ENCODE measurements at regions not wholly inside any gene's neighbourhood (a gene's known extent, or its start where the extent isn't known, plus 50 kb on each side); places are given as distances from the start of the nearest gene placed in this dataset.

DNA sequence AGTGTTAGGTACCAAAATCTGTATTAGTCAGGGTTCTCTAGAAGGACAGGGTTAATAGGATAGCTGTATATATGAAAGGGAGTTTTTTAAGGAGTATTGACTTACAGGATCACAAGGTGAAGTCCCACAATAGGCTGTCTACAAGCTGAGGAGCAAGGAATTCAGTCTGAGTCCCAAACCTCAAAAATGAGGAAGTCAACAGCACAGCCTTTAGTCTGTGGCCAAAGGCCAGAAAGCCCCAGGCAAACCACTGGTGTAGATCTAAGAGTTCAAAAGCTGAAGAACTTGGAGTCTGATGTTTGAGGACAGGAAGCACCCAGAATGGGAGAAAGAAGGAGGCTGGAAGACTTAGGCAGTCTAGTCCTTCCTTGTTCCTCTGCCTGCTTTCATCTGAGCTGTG, 487.5 kb upstream of the CHRM3 start:
- POLR2A ChIA-PET: no interaction called here
- Histone ChIP-seq H3K36me3 (ENCODE audit: insufficient read depth, low read length) (no peaks in the 10 kb centered on the region), H3K4me1 (ENCODE audit: insufficient read depth, low read length) (no peaks in the 10 kb centered on the region), H3K9me3 (ENCODE audit: low read length) (no peaks in the 10 kb centered on the region), H3K27ac (ENCODE audit: low read depth, low read length) (no peak overlapping the region), H3K4me3 (ENCODE audit: low read length) (no peak overlapping the region), H3K27me3 (ENCODE audit: insufficient read depth, low read length, poor library complexity, severe bottlenecking) (no peaks in the 10 kb centered on the region)
- H3K4me1 Mint-ChIP-seq: no peaks in the 10 kb centered on the region
- H3K9me3 Mint-ChIP-seq: peaks cover 13 to 43% (median 23%) of the 10 kb centered on the region in 5 donors
- CTCF ChIA-PET: no interaction called here
- H3K27me3 Mint-ChIP-seq: no peaks in the 10 kb centered on the region
- no peak for DNase-seq
- H3K27ac Mint-ChIP-seq: no peak overlapping the region
- H3K36me3 Mint-ChIP-seq: peaks cover 0 to 3% (median 0%) of the 10 kb centered on the region in 3 donors
- no peak overlapping the region for H3K4me3 Mint-ChIP-seq

DNA sequence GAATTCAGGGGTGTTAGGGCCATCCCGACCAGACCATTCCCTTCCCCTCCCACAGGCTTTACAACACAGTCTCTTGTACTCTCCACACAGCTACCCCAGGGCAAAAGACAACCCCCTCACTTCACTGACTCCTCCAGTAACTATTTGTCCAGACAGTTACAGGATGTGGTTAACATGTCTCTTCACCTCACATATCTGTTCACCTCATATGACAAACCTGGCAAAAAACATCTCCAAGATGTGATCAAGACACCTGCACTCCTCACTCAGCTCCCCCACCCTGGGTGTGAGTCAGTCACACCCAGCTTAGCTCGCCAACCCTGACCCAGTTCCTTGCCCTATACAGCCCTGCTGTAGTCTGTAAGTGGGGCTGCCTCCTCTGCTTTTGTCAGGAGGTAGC, 490.5 kb upstream of the CHRM3 start:
- no peaks in the 10 kb centered on the region for H3K4me1 Mint-ChIP-seq
- DNase-seq: no peak
- POLR2A ChIA-PET: no interaction called here

DNA sequence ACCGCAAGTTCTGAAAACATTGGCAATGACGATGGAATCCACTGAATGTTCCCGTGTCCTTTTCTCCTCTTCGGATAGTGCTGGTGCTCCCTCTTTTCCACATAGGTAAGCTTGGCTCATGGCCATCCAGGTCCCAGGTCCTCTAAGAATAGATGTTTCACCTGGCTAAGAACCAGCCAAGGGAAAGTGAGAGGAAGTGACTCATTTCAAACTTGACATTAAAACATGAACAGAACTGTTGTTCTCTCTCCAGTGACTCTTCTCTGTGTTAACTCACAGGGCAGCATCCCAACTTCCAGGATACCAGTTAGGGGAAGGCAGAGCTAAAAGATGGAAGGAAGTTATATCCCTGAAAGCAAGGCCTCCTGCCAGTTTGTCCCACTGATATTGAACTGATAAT, 493.8 kb upstream of the CHRM3 start:
- Histone ChIP-seq H3K4me3 (ENCODE audit: low read length) (no peak overlapping the region), H3K9me3 (ENCODE audit: low read length) (no peaks in the 10 kb centered on the region), H3K36me3 (ENCODE audit: insufficient read depth, low read length) (no peaks in the 10 kb centered on the region), H3K27ac (ENCODE audit: low read depth, low read length) (no peak overlapping the region), H3K27me3 (ENCODE audit: insufficient read depth, low read length, poor library complexity, severe bottlenecking) (no peaks in the 10 kb centered on the region), H3K4me1 (ENCODE audit: insufficient read depth, low read length) (no peaks in the 10 kb centered on the region)
- Mint-ChIP-seq H3K4me3 (no peak overlapping the region), H3K4me1 (no peaks in the 10 kb centered on the region), H3K9me3 (peaks cover 1 to 15% (median 8%) of the 10 kb centered on the region in 5 donors), H3K36me3 (no peaks in the 10 kb centered on the region), H3K27me3 (no peaks in the 10 kb centered on the region), H3K27ac (no peak overlapping the region)
- CTCF ChIA-PET: no interaction called here
- DNase-seq: no peak
- POLR2A ChIA-PET: no interaction called here

More for the DNA sequence above, 490.5 kb upstream of the CHRM3 start:
- Histone ChIP-seq H3K27ac (ENCODE audit: low read depth, low read length) (no peak overlapping the region), H3K36me3 (ENCODE audit: insufficient read depth, low read length) (no peaks in the 10 kb centered on the region), H3K9me3 (ENCODE audit: low read length) (no peaks in the 10 kb centered on the region), H3K4me1 (ENCODE audit: insufficient read depth, low read length) (no peaks in the 10 kb centered on the region), H3K4me3 (ENCODE audit: low read length) (no peak overlapping the region), H3K27me3 (ENCODE audit: insufficient read depth, low read length, poor library complexity, severe bottlenecking) (no peaks in the 10 kb centered on the region)
- no peaks in the 10 kb centered on the region for H3K27me3 Mint-ChIP-seq
- no peak overlapping the region for H3K27ac Mint-ChIP-seq
- H3K9me3 Mint-ChIP-seq: peaks cover 6 to 28% (median 8%) of the 10 kb centered on the region in 5 donors
- CTCF ChIA-PET: no interaction called here
- H3K4me3 Mint-ChIP-seq: no peak overlapping the region
- no peaks in the 10 kb centered on the region for H3K36me3 Mint-ChIP-seq

DNA sequence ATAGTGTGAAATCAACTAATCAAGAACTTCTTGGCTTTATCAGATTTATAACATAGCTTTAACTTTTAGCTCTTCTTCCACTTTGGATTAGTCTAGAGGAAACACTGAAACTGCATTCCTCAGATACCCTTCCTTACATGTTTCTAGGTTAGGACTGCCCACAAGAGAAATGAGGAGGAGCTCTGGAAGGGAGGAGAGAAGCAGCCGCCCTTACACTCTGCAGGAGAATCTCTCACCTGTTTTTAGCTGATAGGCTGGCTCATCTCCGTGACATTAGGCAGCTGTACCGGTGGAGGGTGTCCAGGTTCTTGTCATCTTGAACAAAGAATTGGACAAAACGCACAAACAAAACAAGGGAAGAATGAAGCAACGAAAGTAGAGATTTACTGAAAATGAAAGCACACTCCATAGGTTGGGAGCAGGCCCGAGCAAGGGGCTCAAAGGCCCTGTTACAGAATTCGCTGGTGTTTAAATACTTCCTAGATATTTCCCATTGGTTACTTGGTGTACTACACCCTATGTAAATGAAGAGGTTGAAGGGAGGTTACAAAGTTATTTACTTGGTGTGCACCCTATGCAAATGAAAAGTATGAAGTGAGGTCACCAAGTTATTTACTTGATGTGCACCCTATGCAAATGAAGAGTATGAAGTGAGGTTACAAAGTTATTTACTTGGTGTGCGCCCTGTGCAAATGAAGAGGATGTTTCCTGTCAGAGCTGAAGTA, 524.9 kb upstream of the CHRM3 start:
- H3K27ac Mint-ChIP-seq: no peak overlapping the region
- Histone ChIP-seq H3K36me3 (ENCODE audit: insufficient read depth, low read length) (no peaks in the 10 kb centered on the region), H3K4me1 (ENCODE audit: insufficient read depth, low read length) (no peaks in the 10 kb centered on the region), H3K27me3 (ENCODE audit: insufficient read depth, low read length, poor library complexity, severe bottlenecking) (no peaks in the 10 kb centered on the region), H3K27ac (ENCODE audit: low read depth, low read length) (no peak overlapping the region), H3K9me3 (ENCODE audit: low read length) (no peaks in the 10 kb centered on the region), H3K4me3 (ENCODE audit: low read length) (no peak overlapping the region)
- no peaks in the 10 kb centered on the region for H3K36me3 Mint-ChIP-seq
- H3K4me3 Mint-ChIP-seq: no peak overlapping the region
- H3K4me1 Mint-ChIP-seq: no peaks in the 10 kb centered on the region
- H3K27me3 Mint-ChIP-seq: no peaks in the 10 kb centered on the region
- ChIA-PET CTCF (no interaction called here), POLR2A (no interaction called here)
- H3K9me3 Mint-ChIP-seq: peaks cover 5 to 26% (median 8%) of the 10 kb centered on the region in 5 donors
- DNase-seq: no peak

DNA sequence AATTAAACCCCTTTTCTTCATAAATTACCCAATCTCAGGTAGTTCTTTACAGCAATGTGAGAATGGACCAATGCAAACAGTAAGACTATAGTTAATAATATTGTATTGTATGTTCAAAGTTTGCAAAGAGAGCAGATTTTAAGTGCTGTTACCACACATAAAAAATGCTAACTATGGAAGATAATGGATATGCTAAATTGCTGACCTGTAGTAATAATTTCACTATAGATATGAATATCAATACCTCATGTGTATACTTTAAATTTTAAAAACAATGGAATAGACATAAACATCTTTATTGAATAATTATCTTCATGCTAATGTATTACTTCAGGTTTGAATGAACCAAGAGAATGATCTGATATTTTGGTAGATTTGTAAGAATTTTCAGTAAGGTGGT, 552.4 kb upstream of the CHRM3 start:
- Histone ChIP-seq H3K9me3 (ENCODE audit: low read length) (no peaks in the 10 kb centered on the region), H3K27ac (ENCODE audit: low read depth, low read length) (no peak overlapping the region), H3K4me3 (ENCODE audit: low read length) (no peak overlapping the region), H3K27me3 (ENCODE audit: insufficient read depth, low read length, poor library complexity, severe bottlenecking) (no peaks in the 10 kb centered on the region), H3K4me1 (ENCODE audit: insufficient read depth, low read length) (no peaks in the 10 kb centered on the region), H3K36me3 (ENCODE audit: insufficient read depth, low read length) (no peaks in the 10 kb centered on the region)
- POLR2A ChIA-PET: no interaction called here
- no peak overlapping the region for H3K27ac Mint-ChIP-seq
- no peak for DNase-seq
- H3K4me1 Mint-ChIP-seq: no peaks in the 10 kb centered on the region
- no peak overlapping the region for H3K4me3 Mint-ChIP-seq
- peaks cover 9 to 18% (median 14%) of the 10 kb centered on the region in 5 donors for H3K9me3 Mint-ChIP-seq
- CTCF ChIA-PET: no interaction called here
- no peaks in the 10 kb centered on the region for H3K27me3 Mint-ChIP-seq
- H3K36me3 Mint-ChIP-seq: no peaks in the 10 kb centered on the region

DNA sequence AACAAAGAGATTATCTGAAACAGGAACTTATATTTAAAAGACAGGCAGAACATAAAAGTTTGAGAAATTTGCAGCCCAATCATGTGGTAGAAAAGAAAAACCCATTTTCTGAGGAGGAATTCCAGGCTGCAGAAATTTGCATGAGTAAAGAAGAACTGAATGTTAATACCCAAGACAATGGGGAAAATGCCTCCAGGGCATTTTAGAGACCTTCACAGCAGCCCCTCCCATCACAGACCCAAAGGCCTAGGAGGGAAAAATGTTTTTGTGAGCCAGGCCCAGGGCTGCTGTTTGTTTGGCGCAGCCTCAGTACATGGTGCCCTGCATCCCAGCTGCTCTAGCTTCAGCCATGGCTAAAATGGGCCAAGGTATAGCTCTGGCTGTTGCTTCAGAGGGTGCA, 554.3 kb upstream of the CHRM3 start:
- H3K36me3 Mint-ChIP-seq: no peaks in the 10 kb centered on the region

DNA sequence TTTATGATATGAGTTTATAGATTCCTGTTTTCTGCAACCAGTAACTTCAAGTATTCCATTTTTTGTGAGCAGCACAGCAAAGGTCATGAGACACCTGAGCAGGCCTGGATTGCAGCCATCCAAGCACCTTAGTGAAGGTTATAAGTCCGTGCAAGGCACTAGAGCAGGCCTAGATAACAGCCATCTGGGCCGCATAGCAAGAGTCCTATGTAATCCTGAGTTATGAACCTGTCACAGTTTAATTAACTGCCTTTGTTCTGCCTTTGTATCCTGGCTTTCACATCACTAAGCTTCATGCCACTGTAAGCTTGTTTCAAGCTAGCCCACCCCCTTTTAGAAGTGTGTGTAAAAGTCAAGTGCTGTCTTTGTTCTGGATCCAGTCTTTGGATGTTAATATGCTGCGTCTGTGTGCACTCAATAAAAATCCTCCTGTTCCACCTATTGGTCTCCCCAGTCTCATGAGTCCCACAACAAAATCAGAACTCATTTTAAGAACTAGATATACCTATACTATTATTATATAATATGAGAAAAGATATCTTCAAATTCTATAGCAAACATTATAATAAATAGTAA, 556.2 kb upstream of the CHRM3 start:
- DNase-seq: no peak
- H3K27ac ChIP-seq (ENCODE audit: low read depth, low read length): no peak overlapping the region
- CTCF ChIA-PET: no interaction called here
- no peaks in the 10 kb centered on the region for H3K9me3 ChIP-seq (ENCODE audit: low read length)
- no peaks in the 10 kb centered on the region for H3K4me1 Mint-ChIP-seq
- POLR2A ChIA-PET: no interaction called here
- no peak overlapping the region for H3K27ac Mint-ChIP-seq
- H3K36me3 Mint-ChIP-seq: no peaks in the 10 kb centered on the region
- H3K27me3 ChIP-seq (ENCODE audit: insufficient read depth, low read length, poor library complexity, severe bottlenecking): no peaks in the 10 kb centered on the region
- no peak overlapping the region for H3K4me3 Mint-ChIP-seq
- peaks cover 10 to 19% (median 14%) of the 10 kb centered on the region in 5 donors for H3K9me3 Mint-ChIP-seq
- no peak overlapping the region for H3K4me3 ChIP-seq (ENCODE audit: low read length)
- no peaks in the 10 kb centered on the region for H3K36me3 ChIP-seq (ENCODE audit: insufficient read depth, low read length)
- H3K27me3 Mint-ChIP-seq: no peaks in the 10 kb centered on the region
- no peaks in the 10 kb centered on the region for H3K4me1 ChIP-seq (ENCODE audit: insufficient read depth, low read length)

More for the DNA sequence above, 554.3 kb upstream of the CHRM3 start:
- Histone ChIP-seq H3K9me3 (ENCODE audit: low read length) (no peaks in the 10 kb centered on the region), H3K27me3 (ENCODE audit: insufficient read depth, low read length, poor library complexity, severe bottlenecking) (no peaks in the 10 kb centered on the region), H3K4me1 (ENCODE audit: insufficient read depth, low read length) (no peaks in the 10 kb centered on the region), H3K36me3 (ENCODE audit: insufficient read depth, low read length) (no peaks in the 10 kb centered on the region), H3K27ac (ENCODE audit: low read depth, low read length) (no peak overlapping the region), H3K4me3 (ENCODE audit: low read length) (no peak overlapping the region)
- H3K9me3 Mint-ChIP-seq: peaks cover 10 to 19% (median 16%) of the 10 kb centered on the region in 5 donors
- DNase-seq: no peak
- ChIA-PET POLR2A (no interaction called here), CTCF (no interaction called here)
- H3K4me1 Mint-ChIP-seq: no peaks in the 10 kb centered on the region
- no peak overlapping the region for H3K27ac Mint-ChIP-seq
- H3K4me3 Mint-ChIP-seq: no peak overlapping the region
- H3K27me3 Mint-ChIP-seq: no peaks in the 10 kb centered on the region

DNA sequence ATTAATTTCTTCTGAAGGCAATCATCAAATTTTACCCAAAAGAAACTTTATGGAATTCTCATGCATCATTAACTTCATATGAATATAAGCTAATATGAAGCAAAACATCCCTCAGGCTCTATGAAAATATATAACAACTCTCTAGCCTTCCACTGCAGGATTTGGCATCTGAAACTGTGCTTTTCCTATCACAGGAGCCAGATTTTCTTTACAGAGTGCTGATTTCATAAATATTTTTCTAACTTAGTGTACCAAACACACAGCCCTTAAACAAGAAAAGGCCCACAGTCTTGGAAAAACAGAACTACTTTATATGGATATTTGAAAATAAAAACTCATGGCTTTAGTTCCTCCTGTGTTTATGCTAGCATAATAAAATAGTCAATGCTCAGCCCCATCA, 559.5 kb upstream of the CHRM3 start:
- ChIA-PET POLR2A (no interaction called here), CTCF (no interaction called here)
- H3K9me3 Mint-ChIP-seq: peaks cover 12 to 24% (median 16%) of the 10 kb centered on the region in 5 donors
- Histone ChIP-seq H3K9me3 (ENCODE audit: low read length) (no peaks in the 10 kb centered on the region), H3K4me3 (ENCODE audit: low read length) (no peak overlapping the region), H3K36me3 (ENCODE audit: insufficient read depth, low read length) (no peaks in the 10 kb centered on the region), H3K27me3 (ENCODE audit: insufficient read depth, low read length, poor library complexity, severe bottlenecking) (no peaks in the 10 kb centered on the region), H3K4me1 (ENCODE audit: insufficient read depth, low read length) (no peaks in the 10 kb centered on the region), H3K27ac (ENCODE audit: low read depth, low read length) (no peak overlapping the region)
- no peak for DNase-seq
- H3K27me3 Mint-ChIP-seq: no peaks in the 10 kb centered on the region
- H3K36me3 Mint-ChIP-seq: no peaks in the 10 kb centered on the region
- H3K4me3 Mint-ChIP-seq: no peak overlapping the region
- no peak overlapping the region for H3K27ac Mint-ChIP-seq
- no peaks in the 10 kb centered on the region for H3K4me1 Mint-ChIP-seq
